NCI-H1436 treated with DMSO at 0.1 percent for 48 hours (cell line): ENCODE measurements at regions not wholly inside any gene's neighbourhood (a gene's known extent, or its start where the extent isn't known, plus 50 kb on each side); places are given as distances from the start of the nearest gene placed in this dataset.

Experiments
- DNase-seq: peaks from one replicate; lab custom pipeline; 2025; lab: John Stamatoyannopoulos, UW

DNA sequence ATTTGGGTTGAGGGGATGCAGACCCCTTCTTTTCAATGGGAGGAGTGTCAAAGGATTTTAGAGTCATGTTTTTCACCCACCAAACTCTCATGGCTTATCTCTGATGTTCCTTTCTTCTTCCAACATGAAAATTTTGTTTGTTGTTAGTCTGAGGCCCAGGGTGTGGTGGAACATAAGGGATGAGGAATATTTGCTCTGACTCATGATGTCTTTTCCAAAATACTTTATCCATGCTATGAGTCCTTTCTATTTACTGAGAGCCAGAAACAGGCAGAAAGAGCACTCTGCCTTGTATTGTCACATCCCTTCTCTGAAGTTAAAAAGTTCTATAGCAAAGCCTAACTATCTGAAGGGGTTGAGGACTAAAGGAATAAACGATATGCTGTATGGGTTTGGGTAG is 61.6 kb upstream of the GYPA start:
- no peak for DNase-seq

DNA sequence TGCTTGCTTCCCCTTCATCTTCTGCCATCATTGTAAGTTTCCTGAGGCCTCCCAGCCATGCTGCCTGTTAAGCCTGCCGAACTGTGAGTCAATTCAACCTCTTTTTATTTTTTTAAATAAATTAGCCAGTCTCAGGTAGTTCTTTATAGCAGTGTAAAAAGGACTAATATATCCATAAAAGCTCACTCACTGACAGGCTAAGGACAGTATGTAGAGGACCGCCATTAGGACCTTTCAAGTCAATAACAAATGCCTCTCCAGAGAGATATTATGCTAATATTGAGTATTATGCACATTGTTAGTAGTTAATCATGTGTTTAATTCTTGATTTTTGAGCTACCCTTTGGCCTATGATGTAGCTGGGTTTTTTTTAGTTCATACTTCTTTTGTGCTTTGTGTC is 62.6 kb upstream of the GYPA start:
- DNase-seq, result no peak

DNA sequence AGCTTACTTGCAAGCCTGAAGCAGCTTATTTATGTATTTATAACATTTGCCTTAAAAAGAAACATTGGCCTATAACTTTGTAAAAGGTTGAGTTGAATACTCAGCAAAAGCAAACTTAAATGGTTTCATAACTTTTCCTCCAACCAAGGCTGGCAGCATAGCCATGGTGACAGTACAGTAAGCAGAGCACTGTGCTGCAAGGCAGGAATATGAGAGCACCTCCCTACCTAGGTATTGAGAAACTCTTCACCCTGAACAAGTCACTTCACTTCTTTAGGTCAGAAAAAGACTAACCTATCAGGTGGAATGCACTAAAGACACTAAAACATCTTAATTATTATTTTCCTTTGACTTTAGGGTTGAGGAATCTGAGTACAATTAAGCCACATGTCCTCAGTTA is 63.9 kb upstream of the GYPA start:
- no peak for DNase-seq

DNA sequence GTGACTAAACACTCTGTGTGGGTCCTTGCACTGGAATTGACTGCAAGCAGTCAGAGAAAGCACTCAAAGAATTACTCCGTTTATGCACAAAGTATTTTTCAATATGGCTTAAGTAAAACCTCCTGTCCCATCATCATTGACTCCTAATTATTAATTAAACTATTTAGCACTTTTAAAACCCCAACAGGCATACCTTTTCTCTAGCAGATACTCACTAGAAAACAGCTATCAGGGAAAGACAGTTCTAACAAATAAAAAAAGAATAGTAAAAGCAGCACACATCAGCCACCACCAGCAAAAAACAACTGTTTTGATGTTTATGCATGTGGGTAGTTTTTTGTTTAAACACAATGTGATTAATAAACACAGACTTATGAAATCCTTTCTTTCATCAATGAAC is 66.2 kb upstream of the GYPA start:
- DNase-seq, result no peak

DNA sequence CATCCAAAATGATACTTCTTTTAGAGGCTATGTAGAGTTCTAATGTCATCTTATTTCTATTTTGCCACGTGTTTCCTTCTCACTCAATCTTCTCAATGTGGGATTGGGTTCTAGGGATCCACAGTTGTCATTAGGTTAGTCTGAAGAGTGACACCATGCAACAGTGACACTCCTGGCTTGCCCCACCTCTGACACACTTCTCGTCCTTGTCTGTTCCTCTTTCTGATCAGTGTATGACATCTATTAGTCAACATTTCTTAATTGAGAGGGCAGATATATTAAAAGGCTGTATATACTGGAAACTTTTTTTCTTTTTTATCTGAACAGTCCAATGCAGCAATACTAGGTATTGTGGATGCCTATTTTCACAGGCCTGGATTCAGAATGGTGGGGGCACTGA is 67.6 kb upstream of the GYPA start:
- DNase-seq, result no peak

DNA sequence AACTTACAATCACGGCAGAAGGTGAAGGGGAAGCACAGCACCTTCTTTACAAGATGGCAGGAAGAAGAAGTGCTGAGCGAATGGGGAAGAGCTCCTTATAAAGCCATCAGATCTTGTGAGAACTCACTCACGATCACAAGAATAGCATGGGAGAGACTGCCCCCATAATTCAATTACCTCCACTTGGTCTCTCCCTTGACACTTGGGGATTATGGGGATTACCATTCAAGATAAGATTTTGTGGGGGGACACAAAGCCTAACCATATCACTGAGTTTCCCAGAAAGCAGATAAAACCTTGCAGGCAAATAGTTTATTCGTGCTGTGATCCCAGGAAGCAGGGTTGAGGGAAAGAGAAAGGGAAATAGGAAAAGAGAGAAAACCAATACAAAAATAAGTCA is 69.0 kb upstream of the GYPA start:
- no peak for DNase-seq

DNA sequence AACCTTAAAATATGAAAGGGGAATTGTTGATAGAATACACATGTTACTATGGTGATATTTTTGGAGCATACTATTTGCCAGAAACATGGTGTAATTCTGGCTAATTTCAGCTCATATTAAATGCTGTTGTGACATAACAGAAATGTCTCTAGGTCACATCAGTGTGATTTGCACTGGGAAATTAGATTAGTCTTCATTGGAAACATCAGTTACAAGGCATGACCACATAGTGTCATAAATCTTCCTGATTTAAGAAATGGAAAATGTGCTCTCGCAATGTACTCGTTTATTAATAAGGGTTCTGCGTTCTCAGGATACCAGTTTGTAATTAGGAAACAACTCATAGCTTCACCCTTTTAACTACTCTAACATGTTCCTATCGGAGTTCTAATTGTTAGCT is 72.9 kb upstream of the GYPA start:
- DNase-seq, result no peak

DNA sequence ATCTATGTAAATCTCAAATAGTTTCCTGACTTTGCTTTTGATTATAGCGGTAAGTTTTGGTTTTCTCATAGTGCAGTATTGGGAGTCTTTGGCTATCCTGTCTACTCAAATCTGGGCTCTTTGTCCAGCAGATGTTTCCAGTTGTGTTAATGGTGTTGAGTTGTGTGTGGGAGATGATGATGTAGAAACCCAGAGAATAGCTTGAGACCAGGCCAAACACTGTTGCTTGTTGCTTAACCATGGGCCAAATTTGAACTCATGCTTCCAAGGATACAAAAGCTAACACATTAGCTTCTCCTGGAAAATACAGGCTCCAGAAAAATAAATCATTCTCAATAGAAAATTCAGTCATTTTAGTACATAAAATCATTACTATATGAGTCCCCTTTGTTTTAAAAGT is 82.6 kb upstream of the GYPA start:
- no peak for DNase-seq

DNA sequence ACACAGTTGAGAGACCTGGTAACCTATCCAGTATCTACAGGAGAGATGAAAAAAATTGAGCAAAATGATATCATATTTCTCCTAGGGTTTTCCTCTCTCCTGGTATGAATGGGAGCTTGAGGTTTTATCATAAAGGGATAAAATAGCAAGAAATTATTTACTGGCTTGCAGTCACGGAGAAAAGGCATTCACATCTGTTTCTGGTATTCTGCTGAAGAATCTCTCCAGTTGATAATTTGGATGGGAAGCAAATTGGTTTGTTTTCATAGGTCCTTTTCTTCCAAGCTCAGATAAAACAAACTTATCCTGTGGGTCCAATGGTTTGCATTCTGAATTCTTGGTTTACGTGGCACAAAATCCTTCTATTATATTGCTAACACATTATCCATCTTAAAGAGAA is 83.1 kb upstream of the GYPA start:
- DNase-seq, result no peak

DNA sequence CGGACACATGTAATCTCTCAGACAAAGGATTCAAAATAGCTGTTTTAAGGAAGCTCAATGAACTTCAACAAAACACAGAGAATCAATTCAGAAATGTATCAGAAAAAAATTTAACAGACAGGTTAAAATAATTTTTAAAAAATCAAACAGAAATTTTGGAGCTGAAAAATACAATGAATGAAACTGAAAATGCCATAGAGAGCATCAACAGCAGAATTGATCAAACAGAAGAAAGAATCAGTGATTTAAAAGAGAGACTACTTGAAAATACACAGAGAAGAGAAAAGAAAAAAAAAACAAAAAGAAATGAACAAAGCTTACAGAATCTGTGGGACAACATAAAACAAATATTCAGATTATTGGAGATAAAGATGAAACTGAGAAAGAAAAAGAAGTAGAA is 118.8 kb upstream of the GYPA start:
- no peak for DNase-seq

DNA sequence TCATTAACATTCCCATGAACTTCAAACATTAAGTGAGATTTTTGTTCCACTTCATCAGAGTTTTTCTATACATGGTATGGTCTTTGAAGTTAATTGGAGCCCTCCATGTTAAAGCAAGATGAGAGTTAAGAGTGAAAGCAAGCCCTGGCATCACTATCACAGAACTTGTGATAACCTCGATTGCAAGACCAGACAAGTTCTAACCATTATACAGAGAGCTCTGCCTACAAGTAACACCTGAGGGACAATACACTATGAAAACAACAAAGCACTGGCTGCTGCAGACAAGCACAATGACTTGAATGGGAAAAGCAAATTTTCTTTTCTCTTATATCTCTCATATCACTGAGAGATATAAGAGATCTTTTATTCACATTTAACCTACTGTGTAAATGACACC is 126.6 kb upstream of the GYPA start:
- DNase-seq, result no peak

DNA sequence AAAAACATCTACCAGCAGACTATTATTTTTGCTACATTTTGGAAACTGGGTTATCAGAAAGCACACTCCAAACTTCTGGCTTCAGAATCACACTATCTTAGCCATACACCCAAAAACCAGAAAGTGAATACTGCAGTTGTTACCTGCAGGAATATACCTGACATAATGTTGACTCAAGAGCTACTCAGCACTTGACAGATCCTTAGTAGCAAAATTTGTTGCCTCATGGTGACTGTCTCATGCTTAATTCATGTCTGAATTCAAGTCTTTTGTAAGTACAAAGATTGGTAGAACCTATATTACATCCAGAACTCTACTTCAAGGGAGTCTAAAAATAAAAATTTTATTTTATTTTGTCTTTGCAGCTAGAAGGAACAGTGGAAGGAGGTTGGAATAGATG is 140.2 kb upstream of the GYPA start:
- DNase-seq, result no peak

DNA sequence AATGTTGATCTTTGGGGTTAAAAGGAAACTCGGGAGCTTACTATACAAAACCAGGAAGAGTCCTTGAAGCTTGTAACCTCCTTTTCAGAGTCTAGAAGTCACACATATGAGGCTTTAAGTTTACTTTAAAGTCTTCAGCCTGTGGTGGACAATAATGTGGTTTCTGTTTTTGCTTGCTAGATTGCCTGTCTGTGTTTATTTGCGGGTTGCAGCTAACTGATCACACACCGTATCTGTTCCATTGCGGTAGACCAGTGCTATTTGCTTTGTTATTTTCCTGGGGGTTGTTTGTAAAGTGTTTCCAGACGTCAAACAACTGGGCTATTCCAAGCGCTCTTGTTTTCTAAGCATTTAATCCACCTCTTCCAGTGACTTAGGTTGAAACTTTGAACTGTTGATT is 143.0 kb upstream of the GYPA start:
- DNase-seq, result no peak

DNA sequence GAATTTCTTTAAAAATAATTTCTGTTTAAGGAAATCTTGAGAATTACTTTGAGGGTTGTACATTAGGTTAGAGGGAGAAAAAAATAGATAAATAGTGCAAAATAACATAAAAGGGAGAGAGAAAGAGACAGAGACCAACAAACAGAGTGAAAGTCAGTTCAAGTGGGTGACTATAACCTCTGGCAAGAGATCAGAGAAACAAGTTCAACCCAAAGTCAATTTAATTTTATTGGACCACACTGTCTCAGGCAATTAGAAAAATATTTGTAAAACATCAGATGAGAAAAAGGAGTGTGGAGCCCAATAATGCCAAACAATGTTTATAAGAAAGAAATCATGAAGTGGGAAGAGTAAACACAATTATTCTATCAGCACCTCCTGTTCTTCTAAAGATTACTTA is 143.5 kb upstream of the GYPA start:
- DNase-seq, result no peak

DNA sequence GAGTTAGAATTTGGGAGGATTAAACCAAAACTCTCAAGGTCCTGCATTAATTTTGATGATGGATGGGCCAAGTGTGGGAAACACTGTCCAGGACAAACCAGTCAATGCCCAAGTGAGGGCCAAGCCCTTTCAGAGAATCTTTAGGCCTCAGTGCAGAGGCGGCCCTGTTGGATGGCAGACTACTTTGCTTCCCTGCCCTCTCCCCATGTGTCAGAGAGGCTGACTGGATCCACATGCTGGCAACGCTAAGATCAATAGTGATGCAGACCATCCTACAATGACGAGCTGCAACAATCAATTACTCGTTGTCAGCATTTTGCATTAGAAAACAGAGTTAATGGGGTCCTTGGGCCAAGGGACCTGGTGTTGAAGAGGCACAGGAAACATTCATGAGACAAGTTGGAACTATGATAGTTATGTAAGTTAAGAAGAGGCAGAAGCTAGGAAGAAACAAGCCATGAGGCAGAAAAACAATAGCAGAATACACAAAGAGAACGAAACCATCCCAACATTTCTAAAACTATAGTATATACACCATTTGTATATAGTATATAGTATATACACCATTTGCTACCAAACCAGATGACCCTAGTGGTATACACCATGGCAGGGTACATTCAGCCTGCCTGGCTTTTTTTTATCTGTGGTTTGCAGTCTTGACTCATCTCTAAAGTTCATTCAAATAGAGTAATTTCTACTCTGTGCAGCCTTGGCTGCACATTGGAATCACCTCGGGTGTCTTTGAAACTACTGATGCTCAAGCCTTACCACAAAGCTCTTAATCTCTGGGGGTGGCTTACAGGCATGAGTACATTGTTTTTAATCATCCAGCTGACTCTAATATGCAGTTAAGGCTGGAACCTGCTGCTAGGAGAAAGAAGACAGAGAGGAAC is 147.7 kb upstream of the GYPA start:
- no peak for DNase-seq

DNA sequence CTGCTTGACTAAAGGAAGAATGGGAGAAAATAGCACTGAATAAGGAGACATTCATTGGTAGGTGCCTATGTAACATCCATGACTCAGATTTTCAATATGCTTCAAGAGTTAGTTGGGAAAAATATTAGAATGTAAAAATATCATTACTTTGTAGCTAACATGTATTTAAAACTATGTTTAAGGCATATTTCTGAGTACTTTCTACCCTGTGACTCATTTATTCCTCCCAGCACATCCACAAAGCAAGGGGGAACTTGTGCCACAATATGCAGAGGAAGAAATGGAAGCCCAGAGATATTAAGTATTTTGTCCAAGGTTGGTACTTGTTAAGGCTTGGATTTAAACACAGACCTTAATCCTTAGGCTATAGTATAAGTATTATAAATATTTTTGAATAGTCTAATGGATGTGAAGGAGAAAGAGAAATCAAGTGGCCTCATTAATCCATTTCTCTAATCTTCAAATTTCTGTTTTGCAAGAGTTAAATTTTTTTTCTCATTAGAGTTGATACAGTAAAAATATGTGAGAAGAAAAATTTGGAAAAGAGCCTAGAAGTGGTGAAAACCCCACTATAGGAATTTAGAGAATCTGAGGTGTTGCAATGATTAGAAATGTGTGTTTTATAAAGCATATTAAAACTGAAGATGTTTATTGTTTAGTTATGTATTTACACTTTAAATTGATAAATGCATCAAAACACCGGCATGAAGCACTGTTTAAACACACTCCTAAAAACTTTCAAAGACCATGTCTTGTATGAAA is 149.3 kb upstream of the GYPA start:
- no peak for DNase-seq

DNA sequence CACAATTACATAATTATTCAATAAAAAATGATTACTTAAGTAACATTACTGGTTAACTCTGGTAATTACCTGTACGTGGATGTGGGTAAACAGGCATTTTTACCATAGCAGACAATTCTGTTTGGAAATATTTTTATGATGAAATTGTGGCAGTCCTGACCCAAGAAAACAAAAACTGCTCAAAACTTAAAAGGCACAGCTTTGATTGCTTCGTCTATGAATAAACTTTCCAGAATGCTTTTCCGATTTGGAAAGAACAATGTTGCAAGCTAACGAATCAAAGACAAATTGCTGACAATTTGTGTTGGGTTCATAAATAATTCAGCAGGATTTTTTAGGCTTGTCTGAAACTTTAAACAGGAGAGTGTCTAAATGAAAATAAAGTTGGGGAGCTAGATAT is 150.6 kb upstream of the GYPA start:
- DNase-seq, result no peak

DNA sequence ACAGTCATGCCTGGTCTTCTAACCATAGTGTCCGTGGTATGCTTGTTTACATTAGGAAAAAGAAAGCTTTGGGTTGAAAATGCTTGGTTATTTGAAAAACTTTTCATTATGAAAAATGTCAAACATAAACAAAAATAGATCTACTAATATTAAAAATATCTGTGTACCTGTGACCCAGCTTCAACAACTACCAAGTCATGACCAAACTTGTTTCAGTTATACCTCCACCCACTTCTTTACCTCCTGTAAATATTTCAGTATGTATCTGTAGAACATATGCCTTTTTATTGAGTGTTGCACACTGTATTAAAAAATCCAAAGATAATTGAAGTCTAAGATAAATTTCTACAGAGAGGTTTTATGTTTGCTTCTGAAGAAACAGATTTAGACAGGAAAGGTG is 153.7 kb upstream of the GYPA start:
- DNase-seq, result no peak

DNA sequence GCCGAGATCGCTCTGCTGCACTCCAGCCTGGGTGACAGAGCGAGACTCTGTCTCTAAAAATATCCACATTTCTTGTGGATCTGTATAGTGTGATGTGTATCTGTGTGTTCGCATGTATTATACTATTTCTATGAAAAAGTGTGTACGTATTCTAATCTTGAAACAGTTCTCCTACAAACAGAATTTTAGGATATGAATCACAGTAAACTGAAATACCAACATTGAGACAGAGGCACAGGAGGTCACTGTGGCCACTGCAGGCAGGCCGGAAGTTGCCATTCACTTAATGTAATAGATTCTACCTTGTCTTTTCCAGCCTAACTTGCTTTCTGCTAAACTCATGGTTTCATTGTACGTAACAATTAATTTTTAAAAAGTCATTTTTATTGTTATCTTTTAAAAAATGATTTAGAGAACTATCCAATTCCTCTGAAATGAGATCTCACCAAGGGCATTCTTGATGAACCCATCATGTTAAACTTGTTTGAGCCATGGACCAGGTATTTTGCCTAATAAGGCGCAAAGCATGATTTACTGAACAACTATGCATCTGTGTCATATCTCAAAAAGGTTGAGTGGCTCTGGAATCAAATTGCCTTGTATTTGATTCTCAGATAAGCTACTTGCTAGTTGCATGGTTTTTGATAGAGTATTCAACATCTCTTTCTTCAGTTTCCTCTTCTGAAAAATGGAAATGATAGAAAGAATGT is 154.9 kb upstream of the GYPA start:
- DNase-seq, result no peak

DNA sequence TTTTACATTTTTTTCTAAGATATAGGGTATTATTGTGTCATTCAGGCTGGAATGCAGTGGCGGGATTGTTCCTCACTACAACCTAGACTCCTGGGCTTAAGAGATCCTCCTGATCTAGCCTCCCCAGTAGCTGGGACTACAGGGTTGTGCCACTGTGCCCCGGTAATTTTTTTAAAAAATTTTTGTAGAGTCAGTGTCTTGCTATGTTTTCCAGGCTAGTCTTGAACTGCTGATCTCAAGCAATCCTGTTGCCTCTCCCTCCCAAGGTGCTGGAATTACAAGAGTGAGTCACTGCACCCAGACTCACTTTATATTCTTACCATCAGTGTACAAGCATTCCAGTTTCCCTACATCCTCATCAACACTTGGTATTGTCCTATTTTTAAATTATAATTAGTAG is 156.4 kb upstream of the GYPA start:
- no peak for DNase-seq

DNA sequence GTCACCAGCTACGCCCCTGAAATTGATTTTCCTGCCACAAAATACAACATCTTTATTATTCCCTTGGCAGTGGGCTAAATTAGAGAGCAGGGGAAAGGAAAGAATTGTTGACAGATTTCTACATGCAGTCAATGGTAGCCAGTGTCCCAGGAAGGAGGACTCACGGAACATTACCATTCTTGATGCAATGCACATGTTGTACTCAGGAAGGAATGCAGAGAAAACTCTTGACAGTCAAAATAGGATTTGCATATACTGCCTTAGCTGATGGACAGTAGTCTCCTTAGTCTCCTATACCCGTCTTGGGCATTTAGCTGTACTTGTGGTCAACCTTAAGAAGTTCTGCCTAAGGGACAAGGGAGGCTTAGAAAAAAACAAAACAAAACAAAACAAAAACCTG is 158.0 kb upstream of the GYPA start:
- no peak for DNase-seq

DNA sequence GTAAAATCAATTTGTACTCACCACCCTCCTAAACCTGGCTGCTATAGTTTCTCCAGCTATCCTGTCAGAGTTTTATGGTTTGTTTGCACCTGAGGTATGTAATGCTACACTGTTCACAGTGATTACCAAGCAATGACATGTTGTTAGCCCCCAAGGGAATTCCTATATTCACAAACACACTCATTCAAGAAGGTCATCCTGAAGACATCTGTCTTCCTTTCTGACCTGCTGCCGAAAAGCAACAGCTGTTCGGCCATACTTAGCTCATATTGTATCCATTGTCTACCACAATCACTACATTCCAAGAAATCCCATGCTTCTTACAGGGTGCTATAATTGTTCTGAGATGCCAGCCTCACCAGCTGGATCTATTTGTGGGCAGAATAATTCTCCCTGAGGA is 160.1 kb upstream of the GYPA start:
- DNase-seq, result no peak
